HK-2 (cell line): ENCODE measurements at regions not wholly inside any gene's neighbourhood (a gene's known extent, or its start where the extent isn't known, plus 50 kb on each side); places are given as distances from the start of the nearest gene placed in this dataset.
"Not testable (repeated sequence)": the region's sequence is repeated elsewhere in the genome, so short reads cannot be mapped to it uniquely, and the experiment has no call there.

Experiments
- DNase-seq: peaks from one replicate; pipeline ENCODE4 v3.0.0-alpha.2; 2018; ENCODE audit not compliant: unreplicated experiment

- DNase-seq, result no peak
Measured at GRCh38 chr4:135927651-135928050, 1604.6 kb downstream of the PCDH18 start.

GRCh38 chr4:135921081-135921480 is 1611.2 kb downstream of the PCDH18 start:
- no peak for DNase-seq

- no peak for DNase-seq
Measured at GRCh38 chr4:135917011-135917410, 1615.3 kb downstream of the PCDH18 start.

- DNase-seq, result no peak
Measured at GRCh38 chr4:135900956-135901355, 1631.3 kb downstream of the PCDH18 start.

- DNase-seq, result not testable (repeated sequence)
Measured at GRCh38 chr4:135864304-135864703, 1662.7 kb upstream of the PABPC4L start.

- DNase-seq, result no peak
Measured at GRCh38 chr4:135840781-135841180, 1639.2 kb upstream of the PABPC4L start.

- DNase-seq, result no peak
Measured at GRCh38 chr4:135839712-135840111, 1638.1 kb upstream of the PABPC4L start.

- DNase-seq, result peak; percentile 21
Measured at GRCh38 chr4:135838889-135839288, 1637.3 kb upstream of the PABPC4L start.

GRCh38 chr4:135834471-135834870 is 1632.9 kb upstream of the PABPC4L start:
- no peak for DNase-seq

GRCh38 chr4:135833529-135833928 is 1631.9 kb upstream of the PABPC4L start:
- no peak for DNase-seq

GRCh38 chr4:135824759-135825296 is 1623.2 kb upstream of the PABPC4L start:
- no peak for DNase-seq

GRCh38 chr4:135804785-135805184 is 1603.2 kb upstream of the PABPC4L start:
- no peak for DNase-seq

- no peak for DNase-seq
Measured at GRCh38 chr4:135777361-135777760, 1575.8 kb upstream of the PABPC4L start.

GRCh38 chr4:135775909-135776308 is 1574.3 kb upstream of the PABPC4L start:
- no peak for DNase-seq

- no peak for DNase-seq
Measured at GRCh38 chr4:135770505-135770904, 1568.9 kb upstream of the PABPC4L start.

GRCh38 chr4:135744928-135745327 is 1543.3 kb upstream of the PABPC4L start:
- no peak for DNase-seq

GRCh38 chr4:135741583-135741982 is 1540.0 kb upstream of the PABPC4L start:
- peak; percentile 1 for DNase-seq

- no peak for DNase-seq
Measured at GRCh38 chr4:135739354-135739753, 1537.8 kb upstream of the PABPC4L start.

- DNase-seq, result no peak
Measured at GRCh38 chr4:135735512-135735911, 1533.9 kb upstream of the PABPC4L start.

- DNase-seq, result no peak
Measured at GRCh38 chr4:135732448-135732847, 1530.9 kb upstream of the PABPC4L start.

- no peak for DNase-seq
Measured at GRCh38 chr4:135731682-135732081, 1530.1 kb upstream of the PABPC4L start.

GRCh38 chr4:135724421-135724820 is 1522.8 kb upstream of the PABPC4L start:
- no peak for DNase-seq

- no peak for DNase-seq
Measured at GRCh38 chr4:135718019-135718418, 1516.4 kb upstream of the PABPC4L start.

- no peak for DNase-seq
Measured at GRCh38 chr4:135705343-135705742, 1503.8 kb upstream of the PABPC4L start.
